GM12878 (cell line): ENCODE measurements at regions not wholly inside any gene's neighbourhood (a gene's known extent, or its start where the extent isn't known, plus 50 kb on each side); places are given as distances from the start of the nearest gene placed in this dataset.

Experiments
- ATAC-seq: fragments of 200-7000 bp; cut with Tn5 transposase; 3 replicates; pipeline ENCODE4 v1.9.1; 2020; ENCODE audit warnings: mild to moderate bottlenecking, moderate library complexity
- BruUV-seq: library from RNA; stranded (reverse); fragments of 400-500 nt; replicated peaks from 2 replicates; lab custom pipeline; 2021; lab: Mats Ljungman, UMichigan
- CTCF ChIA-PET: fragments of 300-600 bp; sonication (Branson Sonifier 250); formaldehyde crosslinking; extraction: SDS; loops from one replicate; lab custom pipeline; 2021; ENCODE audit warnings: inconsistent platforms; lab: Yijun Ruan, JAX
- POLR2A ChIA-PET: fragments of 350-600 bp; formaldehyde crosslinking; extraction: SDS; loops from one replicate; lab custom pipeline; 2021; ENCODE audit warnings: inconsistent platforms; lab: Charles Lee
- RAD21 ChIA-PET: fragments of 300-600 bp; sonication (Branson Sonifier 250); formaldehyde crosslinking; loops from one replicate; lab custom pipeline; 2023; ENCODE audit warnings: antibody characterized with exemption; ENCODE audit not compliant: unreplicated experiment; lab: Charles Lee
- SMC1A ChIA-PET: fragments of 300-600 bp; sonication (Branson Sonifier 250); formaldehyde crosslinking; loops from one replicate; lab custom pipeline; 2023; ENCODE audit not compliant: unreplicated experiment, uncharacterized antibody; lab: Charles Lee
- DNase-seq: peaks from one replicate; pipeline ENCODE4 v3.0.0-alpha.2; 2011; ENCODE audit warnings: low read depth, low spot score
- FAIRE-seq: peaks from 3 replicates; lab custom pipeline; 2011; peaks lifted over from hg19 to GRCh38; lab: Jason Lieb, UNC
- H2AFZ ChIP-seq: 2 replicates; pipeline ENCODE4 v1.6.0; 2011; ENCODE audit warnings: low read depth, low read length, control low read depth; ENCODE audit not compliant: control insufficient read depth
- H3K27ac ChIP-seq: 2 replicates; pipeline ENCODE4 v1.5.1; 2011; ENCODE audit warnings: control low read depth; ENCODE audit not compliant: control insufficient read depth, insufficient read depth
- H3K27me3 ChIP-seq, 2 experiments: replicated peaks in 1 of 2; 2 replicates each; pipeline versions ENCODE4 v1.6.0 to v1.6.1; 2011; ENCODE audit warnings: low read length in 1 of 2; ENCODE audit not compliant: control insufficient read depth in 2 of 2, insufficient read depth in 2 of 2
- H3K36me3 ChIP-seq, 2 experiments: 2 replicates each; pipeline ENCODE4 v1.5.1; 2011; ENCODE audit warnings: low read length in 1 of 2; ENCODE audit not compliant: control insufficient read depth in 2 of 2, insufficient read depth in 2 of 2
- H3K4me1 ChIP-seq: 2 replicates; pipeline ENCODE4 v1.6.1; 2011; ENCODE audit warnings: mild to moderate bottlenecking, low read length, moderate library complexity, mixed read lengths; ENCODE audit not compliant: control insufficient read depth, insufficient read depth
- H3K4me2 ChIP-seq: 2 replicates; pipeline ENCODE4 v1.6.0; 2011; ENCODE audit warnings: control low read depth; ENCODE audit not compliant: control insufficient read depth, insufficient read depth
- H3K4me3 ChIP-seq: fragments of 200-600 bp; sonication (generic); 2 replicates; pipeline ENCODE4 v1.5.1; 2016
- H3K79me2 ChIP-seq: 2 replicates; pipeline ENCODE4 v1.6.0; 2011; ENCODE audit warnings: low read length; ENCODE audit not compliant: control insufficient read depth, insufficient read depth
- H3K9ac ChIP-seq: 2 replicates; pipeline ENCODE4 v1.8.0; 2011; ENCODE audit warnings: low read length, control low read depth, mixed read lengths; ENCODE audit not compliant: control insufficient read depth, insufficient read depth
- H3K9me3 ChIP-seq: replicated peaks from 3 replicates; pipeline ENCODE4 v1.5.1; 2011; ENCODE audit warnings: mild to moderate bottlenecking, low read length; ENCODE audit not compliant: control insufficient read depth, insufficient read depth
- H4K20me1 ChIP-seq: 2 replicates; pipeline ENCODE4 v1.6.0; 2011; ENCODE audit not compliant: control insufficient read depth, insufficient read depth
- ATF3 ChIP-seq: IDR thresholded peaks from 2 replicates; pipeline ENCODE4 v1.6.1; 2011; ENCODE audit warnings: low read depth, mild to moderate bottlenecking, low read length, moderate library complexity, borderline replicate concordance; ENCODE audit errors: extremely low read depth
- CHD2 ChIP-seq: IDR thresholded peaks from 2 replicates; pipeline ENCODE4 v1.6.1; 2011; ENCODE audit warnings: low read depth, low read length, improper control_type of control experiment, borderline replicate concordance
- NFXL1 ChIP-seq: fragments of 450-650 bp; IDR thresholded peaks from 2 replicates; pipeline ENCODE4 v1.6.1; 2017; ENCODE audit warnings: antibody characterized with exemption, mild to moderate bottlenecking, borderline replicate concordance
- RELB ChIP-seq: fragments of 450-650 bp; IDR thresholded peaks from 2 replicates; pipeline ENCODE4 v1.6.1; 2017; ENCODE audit warnings: low read depth, mild to moderate bottlenecking, moderate library complexity
- SUPT20H ChIP-seq: IDR thresholded peaks from 2 replicates; pipeline ENCODE4 v1.6.1; 2011; ENCODE audit warnings: low read depth, mild to moderate bottlenecking, low read length, moderate library complexity, borderline replicate concordance; ENCODE audit not compliant: control insufficient read depth
- TBL1XR1 ChIP-seq: IDR thresholded peaks from 2 replicates; pipeline ENCODE4 v1.6.1; 2012; ENCODE audit warnings: low read depth, low read length, improper control_type of control experiment
- ZNF687 ChIP-seq: fragments of 450-650 bp; IDR thresholded peaks from 2 replicates; pipeline ENCODE4 v1.6.1; 2017; ENCODE audit warnings: mild to moderate bottlenecking, moderate library complexity
- WGBS: methylation state at CpG from one replicate; pipeline ENCODE4 v1.1.6; 2016; ENCODE audit warnings: low lambda C conversion rate; ENCODE audit not compliant: insufficient replicate concordance, insufficient coverage; ENCODE audit errors: missing lambda C conversion rate; 5-methylcytosine and 5-hydroxymethylcytosine counted together
- in situ Hi-C: fragments of 300-500 bp; cut with MboI; formaldehyde crosslinking; loops from 9 replicates; pipeline ENCODE4 v1.14.3; 2018; ENCODE audit warnings: mixed read lengths
- intact Hi-C: fragments of 100-400 bp; cut with micrococcal nuclease; formaldehyde crosslinking; loops from one replicate; pipeline ENCODE4 v1.14.2; 2022; ENCODE audit not compliant: unreplicated experiment

GRCh38 chr11:15651033-15651432, 536.3 kb downstream of the INSC start (continued):
- TF ChIP-seq RELB (no peak), TBL1XR1 (no peak), ATF3 (no peak), ZNF687 (no peak), CHD2 (no peak), NFXL1 (no peak)
- TF ChIP-seq, all 136 proteins: peak for 0

- ChIA-PET SMC1A (no interaction called here), POLR2A (no interaction called here), RAD21 (no interaction called here), CTCF (interaction anchor here (1.7 kb wide), 1 partner anchor 962 kb away, joined by 3 read pairs; no protein-coding TSS in a partner anchor)
- Histone ChIP-seq H4K20me1 (no peaks in the 10 kb centered on the region), H3K9me3 (no peaks in the 10 kb centered on the region), H3K4me2 (no peak overlapping the region), H3K27me3 (peaks cover 3 to 4% of the 10 kb centered on the region in 2 experiments; a peak in 2 of 4 replicates), H3K9ac (no peak overlapping the region), H3K27ac (no peak overlapping the region), H3K4me3 (no peak overlapping the region), H3K4me1 (no peaks in the 10 kb centered on the region; the same call in 1 of the 2 replicates), H3K79me2 (no peaks in the 10 kb centered on the region), H2AFZ (no peak overlapping the region), H3K36me3 (no peaks in the 10 kb centered on the region)
- BruUV-seq: no TSS peak
- FAIRE-seq (no peak), DNase-seq (no peak), ATAC-seq (no peak)
- no peak for TF ChIP-seq SUPT20H
- intact Hi-C loops (loop anchor here (2.0 kb wide), 2 partner anchors 325 to 961 kb away; no protein-coding TSS in a partner anchor), in situ Hi-C loops (no loop called here)
- WGBS: 48% methylated on average over 11 of the region's 11 CpGs
Observed at GRCh38 chr11:15651816-15652215, 537.1 kb downstream of the INSC start.
